CD4-positive, CD25-positive, alpha-beta regulatory T cell (primary cell): ENCODE measurements at regions not wholly inside any gene's neighbourhood (a gene's known extent, or its start where the extent isn't known, plus 50 kb on each side); places are given as distances from the start of the nearest gene placed in this dataset.

ENCODE experiments used
- ATAC-seq, 2 donors: fragments of 150-1000 bp; cut with Tn5 transposase; one replicate each; pipeline ENCODE4 v1.10.0; 2021; ENCODE audit warnings: low read depth in 2 of 2, moderate number of reproducible peaks in 2 of 2, moderate library complexity in 1 of 2
- DNase-seq, 3 donors: peaks; one replicate each; pipeline versions ENCODE4 v3.0.0 to v3.0.0-alpha.2; 2012 to 2022; ENCODE audit warnings: mixed read lengths in 1 of 3
- H3K27ac ChIP-seq: one replicate; pipeline ENCODE4 v1.7.0; 2013; ENCODE audit warnings: mild to moderate bottlenecking, low read length; ENCODE audit not compliant: insufficient read depth, poor library complexity, severe bottlenecking
- H3K27me3 ChIP-seq: one replicate; pipeline ENCODE4 v1.7.0; 2013; ENCODE audit warnings: low read length; ENCODE audit not compliant: control insufficient read depth, insufficient read depth
- H3K36me3 ChIP-seq: one replicate; pipeline ENCODE4 v1.7.0; 2013; ENCODE audit warnings: mild to moderate bottlenecking, low read length, moderate library complexity; ENCODE audit not compliant: control insufficient read depth, insufficient read depth
- H3K4me1 ChIP-seq: 2 replicates; pipeline ENCODE4 v1.7.0; 2013; ENCODE audit warnings: mild to moderate bottlenecking, low read length; ENCODE audit not compliant: insufficient read depth, control insufficient read depth, poor library complexity, severe bottlenecking
- H3K4me3 ChIP-seq: one replicate; pipeline ENCODE4 v1.7.0; 2013; ENCODE audit warnings: low read depth, mild to moderate bottlenecking, low read length, moderate library complexity
- H3K9me3 ChIP-seq, 2 experiments: 1 replicate in 1 of 2; 2 replicates in 1 of 2; pipeline ENCODE4 v1.7.0; 2013; ENCODE audit warnings: low read length in 2 of 2, mild to moderate bottlenecking in 1 of 2, moderate library complexity in 1 of 2; ENCODE audit not compliant: control insufficient read depth in 2 of 2
- H3K27ac Mint-ChIP-seq, 3 donors: one replicate each; pipeline ENCODE4 v1.8.0; 2020 to 2022; ENCODE audit warnings: mild to moderate bottlenecking in 3 of 3, mixed read lengths in 3 of 3, moderate library complexity in 2 of 3
- H3K27me3 Mint-ChIP-seq: one replicate; pipeline ENCODE4 v1.8.0; 2022; ENCODE audit warnings: mild to moderate bottlenecking, mixed read lengths
- H3K36me3 Mint-ChIP-seq: one replicate; pipeline ENCODE4 v1.8.0; 2020; ENCODE audit warnings: mixed read lengths
- H3K4me1 Mint-ChIP-seq, 4 donors: one replicate each; pipeline ENCODE4 v1.8.0; 2020 to 2022; ENCODE audit warnings: mixed read lengths in 4 of 4, mild to moderate bottlenecking in 1 of 4
- H3K4me3 Mint-ChIP-seq, 4 donors: one replicate each; pipeline ENCODE4 v1.8.0; 2020 to 2022; ENCODE audit warnings: mild to moderate bottlenecking in 4 of 4, mixed read lengths in 4 of 4, moderate library complexity in 3 of 4
- H3K9me3 Mint-ChIP-seq, 7 donors: one replicate each; pipeline ENCODE4 v1.8.0; 2020 to 2022; ENCODE audit warnings: mixed read lengths in 7 of 7, mild to moderate bottlenecking in 3 of 7, moderate library complexity in 2 of 7

DNA sequence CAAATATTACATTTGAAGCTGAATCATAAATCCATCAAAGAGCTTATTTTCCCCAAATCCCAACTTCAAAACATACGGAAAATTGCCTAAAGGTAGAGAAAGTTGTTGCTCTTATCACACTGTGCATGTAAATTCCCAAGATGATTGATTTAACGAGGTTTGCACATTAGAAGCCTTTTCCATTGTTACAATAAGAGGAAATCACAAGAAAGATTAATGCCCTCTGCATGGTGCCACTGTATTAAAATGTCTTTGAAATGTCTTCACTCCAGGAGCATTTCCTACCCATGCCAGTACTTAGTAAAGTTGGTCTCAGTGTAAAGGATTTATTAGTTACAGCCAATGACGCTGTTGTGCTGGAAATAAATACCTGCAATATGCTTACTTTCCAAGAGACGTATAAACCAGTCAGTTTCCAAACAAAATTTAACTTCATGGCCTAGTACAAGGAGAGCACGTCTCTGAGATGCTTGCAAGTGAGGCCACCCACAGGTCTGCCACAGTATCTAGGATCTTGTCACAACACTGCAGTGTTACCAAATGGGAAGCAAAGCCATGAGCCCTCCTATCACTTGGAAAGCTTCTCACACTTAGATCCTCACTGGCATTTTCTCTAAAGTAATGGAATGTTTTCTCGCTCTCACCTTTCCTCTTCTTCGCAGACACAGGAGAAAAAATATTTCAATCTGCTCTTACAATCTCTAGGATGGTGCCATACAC lies 112.4 kb downstream of the CETN3 start:
- no peak overlapping the region for H3K27ac ChIP-seq
- ATAC-seq (no peak), DNase-seq (no peak)
- Mint-ChIP-seq H3K4me3 (no peak overlapping the region), H3K9me3 (peaks cover 0 to 4% (median 0%) of the 10 kb centered on the region in 7 donors), H3K36me3 (no peaks in the 10 kb centered on the region), H3K27me3 (no peaks in the 10 kb centered on the region), H3K27ac (no peak overlapping the region), H3K4me1 (no peaks in the 10 kb centered on the region)
- no peaks in the 10 kb centered on the region for H3K4me1 ChIP-seq
- H3K9me3 ChIP-seq: no peaks in the 10 kb centered on the region
- no peaks in the 10 kb centered on the region for H3K27me3 ChIP-seq
- no peaks in the 10 kb centered on the region for H3K36me3 ChIP-seq
- H3K4me3 ChIP-seq: no peak overlapping the region

GRCh38 chr5:90294604-90295003 lies 115.0 kb downstream of the CETN3 start:
- no peak overlapping the region for H3K4me3 Mint-ChIP-seq
- H3K4me1 Mint-ChIP-seq: no peaks in the 10 kb centered on the region
- no peak for ATAC-seq

GRCh38 chr5:90293931-90294330 lies 115.6 kb downstream of the CETN3 start:
- Histone ChIP-seq H3K36me3 (no peaks in the 10 kb centered on the region), H3K4me1 (no peaks in the 10 kb centered on the region), H3K9me3 (no peaks in the 10 kb centered on the region), H3K4me3 (no peak overlapping the region), H3K27ac (no peak overlapping the region), H3K27me3 (no peaks in the 10 kb centered on the region)
- H3K9me3 Mint-ChIP-seq: peaks cover 0 to 2% (median 0%) of the 10 kb centered on the region in 7 donors
- no peaks in the 10 kb centered on the region for H3K27me3 Mint-ChIP-seq
- no peak for DNase-seq
- H3K4me1 Mint-ChIP-seq: no peaks in the 10 kb centered on the region
- no peak for ATAC-seq
- H3K4me3 Mint-ChIP-seq: no peak overlapping the region
- H3K36me3 Mint-ChIP-seq: no peaks in the 10 kb centered on the region
- no peak overlapping the region for H3K27ac Mint-ChIP-seq

More at GRCh38 chr5:90294604-90295003, 115.0 kb downstream of the CETN3 start:
- no peak overlapping the region for H3K27ac Mint-ChIP-seq
- no peaks in the 10 kb centered on the region for H3K9me3 ChIP-seq
- H3K36me3 ChIP-seq: no peaks in the 10 kb centered on the region
- DNase-seq: no peak
- H3K27ac ChIP-seq: no peak overlapping the region
- no peaks in the 10 kb centered on the region for H3K4me1 ChIP-seq
- no peak overlapping the region for H3K4me3 ChIP-seq
- H3K27me3 ChIP-seq: no peaks in the 10 kb centered on the region
- H3K27me3 Mint-ChIP-seq: no peaks in the 10 kb centered on the region
- H3K9me3 Mint-ChIP-seq: peaks cover 0 to 2% (median 0%) of the 10 kb centered on the region in 7 donors
- H3K36me3 Mint-ChIP-seq: no peaks in the 10 kb centered on the region

- Histone ChIP-seq H3K4me3 (no peak overlapping the region), H3K36me3 (no peaks in the 10 kb centered on the region), H3K4me1 (no peaks in the 10 kb centered on the region), H3K27me3 (no peaks in the 10 kb centered on the region), H3K9me3 (no peaks in the 10 kb centered on the region), H3K27ac (no peak overlapping the region)
- ATAC-seq (no peak), DNase-seq (no peak)
- no peaks in the 10 kb centered on the region for H3K36me3 Mint-ChIP-seq
- H3K4me1 Mint-ChIP-seq: no peaks in the 10 kb centered on the region
- H3K27me3 Mint-ChIP-seq: no peaks in the 10 kb centered on the region
- H3K27ac Mint-ChIP-seq: no peak overlapping the region
- H3K9me3 Mint-ChIP-seq: peaks cover 0 to 2% (median 0%) of the 10 kb centered on the region in 7 donors
- H3K4me3 Mint-ChIP-seq: no peak overlapping the region
Observed at GRCh38 chr5:90290648-90291047, 118.9 kb downstream of the CETN3 start.

GRCh38 chr5:90289837-90290236 lies 119.7 kb downstream of the CETN3 start:
- Mint-ChIP-seq H3K9me3 (peaks cover 0 to 3% (median 0%) of the 10 kb centered on the region in 7 donors), H3K4me1 (no peaks in the 10 kb centered on the region), H3K4me3 (no peak overlapping the region), H3K27ac (no peak overlapping the region), H3K27me3 (no peaks in the 10 kb centered on the region), H3K36me3 (no peaks in the 10 kb centered on the region)
- H3K4me3 ChIP-seq: no peak overlapping the region
- DNase-seq (no peak), ATAC-seq (no peak)
- H3K9me3 ChIP-seq: no peaks in the 10 kb centered on the region
- no peaks in the 10 kb centered on the region for H3K27me3 ChIP-seq
- H3K27ac ChIP-seq: no peak overlapping the region
- no peaks in the 10 kb centered on the region for H3K4me1 ChIP-seq
- H3K36me3 ChIP-seq: no peaks in the 10 kb centered on the region

GRCh38 chr5:90287036-90287435 lies 122.5 kb downstream of the CETN3 start:
- H3K9me3 ChIP-seq: no peaks in the 10 kb centered on the region
- H3K27ac ChIP-seq: no peak overlapping the region
- Mint-ChIP-seq H3K27ac (no peak overlapping the region), H3K4me3 (no peak overlapping the region), H3K36me3 (no peaks in the 10 kb centered on the region), H3K27me3 (no peaks in the 10 kb centered on the region), H3K9me3 (peaks cover 0 to 2% (median 0%) of the 10 kb centered on the region in 7 donors), H3K4me1 (no peaks in the 10 kb centered on the region)
- H3K4me3 ChIP-seq: no peak overlapping the region
- H3K4me1 ChIP-seq: no peaks in the 10 kb centered on the region
- H3K27me3 ChIP-seq: no peaks in the 10 kb centered on the region
- ATAC-seq: no peak
- no peaks in the 10 kb centered on the region for H3K36me3 ChIP-seq
- no peak for DNase-seq

DNA sequence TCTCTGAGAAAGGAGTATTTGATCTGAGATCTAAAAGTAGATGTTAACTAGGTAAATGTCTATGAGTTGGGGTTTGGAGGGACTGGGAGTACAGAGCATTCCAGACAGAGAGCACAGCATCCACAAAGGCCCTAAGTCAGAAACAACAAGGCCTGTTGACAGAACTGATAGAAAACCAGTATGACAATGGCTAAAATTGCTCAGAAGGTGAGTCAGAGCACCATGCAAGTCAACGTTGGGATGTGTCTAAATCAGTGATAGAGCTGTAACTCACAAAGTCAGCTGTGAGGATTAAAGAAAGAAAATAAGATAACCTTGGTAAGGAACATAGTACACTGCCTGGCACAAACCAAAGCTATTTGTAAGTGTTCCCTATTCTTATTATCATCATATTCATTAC lies 124.0 kb downstream of the CETN3 start:
- Mint-ChIP-seq H3K4me3 (no peak overlapping the region), H3K27ac (no peak overlapping the region), H3K27me3 (no peaks in the 10 kb centered on the region)

GRCh38 chr5:90284375-90284774 lies 125.2 kb downstream of the CETN3 start:
- no peaks in the 10 kb centered on the region for H3K36me3 ChIP-seq
- H3K36me3 Mint-ChIP-seq: no peaks in the 10 kb centered on the region
- H3K27ac ChIP-seq: no peak overlapping the region
- no peaks in the 10 kb centered on the region for H3K27me3 ChIP-seq
- no peak overlapping the region for H3K4me3 ChIP-seq
- peaks cover 0 to 2% (median 0%) of the 10 kb centered on the region in 7 donors for H3K9me3 Mint-ChIP-seq
- no peaks in the 10 kb centered on the region for H3K4me1 Mint-ChIP-seq
- H3K4me1 ChIP-seq: no peaks in the 10 kb centered on the region
- DNase-seq (no peak), ATAC-seq (no peak)
- H3K4me3 Mint-ChIP-seq: no peak overlapping the region
- no peaks in the 10 kb centered on the region for H3K9me3 ChIP-seq
- H3K27me3 Mint-ChIP-seq: no peaks in the 10 kb centered on the region
- H3K27ac Mint-ChIP-seq: no peak overlapping the region

More for the DNA sequence above, 124.0 kb downstream of the CETN3 start:
- no peaks in the 10 kb centered on the region for H3K4me1 ChIP-seq
- no peaks in the 10 kb centered on the region for H3K36me3 ChIP-seq
- H3K9me3 ChIP-seq: no peaks in the 10 kb centered on the region
- H3K4me3 ChIP-seq: no peak overlapping the region
- Mint-ChIP-seq H3K4me1 (no peaks in the 10 kb centered on the region), H3K36me3 (no peaks in the 10 kb centered on the region), H3K9me3 (peaks cover 0 to 2% (median 0%) of the 10 kb centered on the region in 7 donors)
- ATAC-seq: no peak
- no peak overlapping the region for H3K27ac ChIP-seq
- H3K27me3 ChIP-seq: no peaks in the 10 kb centered on the region
- no peak for DNase-seq
